Endothelial cell of umbilical vein (primary cell): ENCODE measurements at regions not wholly inside any gene's neighbourhood (a gene's known extent, or its start where the extent isn't known, plus 50 kb on each side); places are given as distances from the start of the nearest gene placed in this dataset.

Experiments used
- GATA2 ChIP-seq: IDR thresholded peaks from 2 replicates; pipeline ENCODE4 v1.7.0; 2011; ENCODE audit warnings: low read depth, mild to moderate bottlenecking, moderate library complexity, mixed read lengths, low read length; ENCODE audit not compliant: insufficient read length, insufficient read depth
- POLR2A ChIP-seq: IDR thresholded peaks from 2 replicates; pipeline ENCODE4 v1.6.1; 2012; ENCODE audit warnings: low read depth, mild to moderate bottlenecking, control low read depth, low read length
- POLR2AphosphoS5 ChIP-seq: IDR thresholded peaks from 2 replicates; pipeline ENCODE4 v1.6.1; 2012; ENCODE audit warnings: low read depth, mild to moderate bottlenecking, control low read depth, low read length, moderate library complexity; ENCODE audit not compliant: insufficient read depth
- TF ChIP-seq, protein P1 (sequence below), 2 donors: IDR thresholded peaks; 1 replicate in 1 of 2; 2 replicates in 1 of 2; pipeline ENCODE4 v1.5.1; 2011; ENCODE audit warnings: low read length in 2 of 2, mild to moderate bottlenecking in 2 of 2, moderate library complexity in 2 of 2, control low read depth in 1 of 2, inconsistent platforms in 1 of 2, low read depth in 1 of 2; ENCODE audit not compliant: insufficient read depth in 1 of 2; ENCODE audit errors: extremely low read depth in 1 of 2

DNA sequence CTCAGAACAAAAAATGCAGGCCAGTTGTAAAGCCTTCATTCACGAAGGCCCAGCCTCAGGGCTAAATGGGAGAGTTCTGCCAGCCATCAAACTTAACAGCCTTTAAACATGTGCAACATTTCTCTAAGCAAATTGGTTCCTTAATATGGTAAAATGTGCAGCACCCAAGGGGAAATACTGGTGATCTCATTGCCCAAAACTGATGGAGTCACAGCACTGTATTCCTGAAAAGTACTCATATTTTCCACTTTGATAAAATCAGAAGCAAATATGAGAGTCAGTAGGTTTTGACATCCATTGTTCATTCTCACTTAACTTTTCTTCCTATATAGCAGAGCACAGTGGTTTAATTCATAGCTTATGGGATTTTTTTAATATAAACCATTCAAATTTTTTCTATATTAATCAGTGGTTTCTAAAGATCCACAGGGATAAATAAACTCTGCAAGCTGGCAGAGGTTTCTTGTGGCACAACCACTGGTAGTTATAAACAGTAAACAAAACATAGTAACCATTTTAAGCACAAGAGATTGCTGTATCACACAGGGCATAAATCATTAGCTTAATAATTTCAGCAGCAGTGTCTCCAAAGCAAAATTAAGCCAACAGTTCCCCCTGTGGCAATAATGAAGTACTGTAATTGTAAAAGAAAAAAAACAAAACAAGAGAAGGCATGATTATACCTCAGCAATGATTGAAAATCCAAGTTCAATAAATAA lies 106.9 kb upstream of the LYPLAL1 start:
- TF ChIP-seq, protein P1, sequence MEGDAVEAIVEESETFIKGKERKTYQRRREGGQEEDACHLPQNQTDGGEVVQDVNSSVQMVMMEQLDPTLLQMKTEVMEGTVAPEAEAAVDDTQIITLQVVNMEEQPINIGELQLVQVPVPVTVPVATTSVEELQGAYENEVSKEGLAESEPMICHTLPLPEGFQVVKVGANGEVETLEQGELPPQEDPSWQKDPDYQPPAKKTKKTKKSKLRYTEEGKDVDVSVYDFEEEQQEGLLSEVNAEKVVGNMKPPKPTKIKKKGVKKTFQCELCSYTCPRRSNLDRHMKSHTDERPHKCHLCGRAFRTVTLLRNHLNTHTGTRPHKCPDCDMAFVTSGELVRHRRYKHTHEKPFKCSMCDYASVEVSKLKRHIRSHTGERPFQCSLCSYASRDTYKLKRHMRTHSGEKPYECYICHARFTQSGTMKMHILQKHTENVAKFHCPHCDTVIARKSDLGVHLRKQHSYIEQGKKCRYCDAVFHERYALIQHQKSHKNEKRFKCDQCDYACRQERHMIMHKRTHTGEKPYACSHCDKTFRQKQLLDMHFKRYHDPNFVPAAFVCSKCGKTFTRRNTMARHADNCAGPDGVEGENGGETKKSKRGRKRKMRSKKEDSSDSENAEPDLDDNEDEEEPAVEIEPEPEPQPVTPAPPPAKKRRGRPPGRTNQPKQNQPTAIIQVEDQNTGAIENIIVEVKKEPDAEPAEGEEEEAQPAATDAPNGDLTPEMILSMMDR (IDR thresholded peaks at IDR 0.05; ENCODE audit: extremely low read depth in 1 of 2, insufficient read depth in 1 of 2, low read depth in 1 of 2, low read length in 2 of 2): peak; percentile 37 to 39
- TF ChIP-seq POLR2A: no peak
- no peak for TF ChIP-seq POLR2AphosphoS5
- TF ChIP-seq GATA2: no peak
